ENCODE measurements at regions not wholly inside any gene's neighbourhood (a gene's known extent, or its start where the extent isn't known, plus 50 kb on each side); places are given as distances from the start of the nearest gene placed in this dataset.
"Not testable (repeated sequence)": the region's sequence is repeated elsewhere in the genome, so short reads cannot be mapped to it uniquely, and the experiment has no call there.

DNA sequence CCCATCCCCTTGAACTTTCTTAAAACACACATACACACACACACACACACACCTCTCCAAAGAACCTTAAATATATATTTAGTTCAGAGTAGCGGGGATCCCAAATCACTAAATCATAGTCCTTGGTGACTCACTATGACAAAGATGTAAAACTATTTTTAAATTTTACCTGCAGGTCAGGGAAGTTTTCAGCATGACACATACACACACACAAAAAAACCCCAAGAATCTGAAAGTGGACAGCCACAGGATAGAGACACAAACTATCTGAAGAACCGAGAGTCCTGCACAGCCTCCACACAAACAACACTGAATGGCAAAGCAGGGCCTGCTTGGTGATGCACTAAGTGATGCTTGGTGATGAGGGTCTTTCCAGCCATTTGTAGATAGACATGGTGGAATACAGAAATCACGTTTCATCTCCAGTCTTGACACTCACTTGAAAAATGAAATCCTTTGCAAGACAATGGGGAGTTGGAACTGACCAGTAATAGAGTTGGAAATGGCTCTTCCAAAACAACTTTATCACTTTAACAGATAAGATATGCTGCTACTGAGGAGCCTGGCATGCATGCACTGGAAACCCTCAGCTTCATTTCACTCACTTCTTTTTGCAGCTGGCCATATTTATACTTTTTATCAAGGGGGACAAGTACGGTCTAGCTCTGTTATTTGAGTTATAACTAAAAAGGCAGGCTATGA lies 307.3 kb downstream of the RAPGEF2 start:
- DNase-seq: no peak

DNA sequence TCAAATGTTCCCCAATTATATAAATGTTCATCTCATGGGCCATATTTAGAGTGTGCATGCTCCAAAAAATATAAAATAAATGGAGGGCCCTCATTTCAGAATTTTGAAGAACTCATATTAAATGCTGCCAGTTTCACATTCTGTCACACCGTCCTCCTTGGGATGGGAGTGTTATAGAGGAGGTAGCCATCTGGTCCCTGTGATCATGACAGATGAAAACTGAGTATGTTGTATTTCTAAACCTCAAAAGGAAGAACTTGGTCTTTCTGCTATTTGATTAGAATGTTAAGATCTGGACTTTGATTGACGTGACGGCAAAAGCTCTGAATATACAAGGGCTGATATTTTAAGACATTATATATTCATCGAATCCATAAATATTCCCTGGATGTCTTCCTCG lies 308.0 kb downstream of the RAPGEF2 start:
- no peak for DNase-seq

DNA sequence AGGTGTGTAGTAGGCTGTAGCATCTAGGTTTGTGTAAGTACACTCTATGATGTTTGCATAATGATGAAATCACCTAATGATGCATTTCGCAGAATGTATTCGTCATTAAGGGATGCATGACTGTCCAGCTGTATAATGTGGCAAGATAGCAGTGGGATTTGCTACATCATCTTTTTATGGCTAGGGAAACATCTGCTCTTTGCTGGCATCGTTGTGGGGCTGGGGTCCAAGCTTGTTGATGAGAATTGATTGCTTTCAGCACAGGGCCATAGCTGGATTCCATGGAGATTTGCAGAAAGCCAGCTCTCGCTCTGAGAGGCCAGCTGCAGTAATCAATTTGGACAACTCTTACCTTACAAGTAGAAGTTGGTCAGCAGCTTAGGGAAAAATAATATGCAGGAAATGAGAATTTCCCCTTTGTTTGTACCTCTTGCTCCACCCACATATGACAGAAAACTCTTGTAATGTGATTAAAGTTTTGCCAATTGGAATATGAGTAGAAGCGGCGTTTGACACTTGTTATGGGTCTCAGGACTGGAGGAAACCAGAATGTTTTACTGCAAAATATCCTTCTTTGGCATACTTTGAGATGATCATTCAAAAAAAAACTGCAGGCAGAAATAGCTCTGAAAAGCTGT lies 310.5 kb downstream of the RAPGEF2 start:
- no peak for DNase-seq

DNA sequence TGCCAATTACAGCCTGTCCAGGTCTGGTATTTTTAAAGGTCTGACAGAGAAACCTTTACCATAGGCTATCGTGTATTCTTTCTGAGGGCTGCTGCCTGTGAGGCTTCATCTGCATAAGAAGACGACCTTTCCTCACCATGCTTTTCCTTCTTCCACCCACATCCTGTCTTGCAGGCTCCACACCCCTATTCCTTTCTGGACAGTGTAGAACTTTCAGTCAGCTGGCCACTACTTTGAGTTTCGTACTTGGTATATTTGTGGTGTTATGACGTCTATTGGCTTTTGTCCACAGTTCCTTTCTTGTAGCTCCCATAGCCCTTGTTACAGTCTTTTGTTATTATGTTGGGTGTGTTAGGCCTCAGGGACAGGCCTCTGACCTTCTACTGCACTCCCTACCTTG lies 311.4 kb downstream of the RAPGEF2 start:
- no peak for DNase-seq

DNA sequence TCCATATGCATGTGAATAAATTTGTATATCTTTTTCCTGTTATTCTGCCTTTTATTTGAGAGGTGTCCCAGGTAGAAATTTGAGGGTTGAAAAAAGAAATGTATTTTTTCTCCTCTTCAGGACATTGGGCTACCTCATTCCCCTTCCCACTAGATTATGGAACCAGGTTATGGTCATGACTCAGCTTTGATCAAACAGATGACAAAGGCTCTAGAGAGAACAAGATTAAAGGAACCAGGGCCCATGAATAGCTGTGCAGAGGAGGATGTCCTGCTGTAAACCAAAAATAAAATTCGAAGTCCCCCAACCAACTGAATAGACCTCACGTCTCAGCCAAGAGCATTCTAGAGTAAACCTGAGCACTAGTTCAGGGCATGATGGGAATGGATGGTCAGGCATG lies 313.2 kb downstream of the RAPGEF2 start:
- DNase-seq: no peak

DNA sequence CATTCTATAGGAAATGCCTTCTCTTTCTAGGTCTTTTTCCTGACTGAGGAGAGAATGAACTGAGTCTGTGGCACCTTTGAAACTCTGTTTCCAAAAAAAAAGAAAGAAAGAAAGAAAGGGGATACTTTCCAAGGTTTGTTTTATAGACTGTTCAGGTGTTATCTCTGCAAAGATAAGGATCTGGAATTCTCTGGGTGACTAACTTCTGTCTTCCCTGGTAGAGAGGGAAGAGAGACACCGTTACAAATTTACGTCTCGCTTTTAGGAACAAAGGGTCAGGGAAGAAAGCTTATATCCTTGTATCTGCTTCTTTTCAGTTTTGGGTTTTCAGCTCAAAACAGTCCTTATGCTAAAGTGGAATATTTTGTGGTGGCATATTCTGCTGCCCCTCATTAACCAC lies 314.1 kb downstream of the RAPGEF2 start:
- no peak for DNase-seq

DNA sequence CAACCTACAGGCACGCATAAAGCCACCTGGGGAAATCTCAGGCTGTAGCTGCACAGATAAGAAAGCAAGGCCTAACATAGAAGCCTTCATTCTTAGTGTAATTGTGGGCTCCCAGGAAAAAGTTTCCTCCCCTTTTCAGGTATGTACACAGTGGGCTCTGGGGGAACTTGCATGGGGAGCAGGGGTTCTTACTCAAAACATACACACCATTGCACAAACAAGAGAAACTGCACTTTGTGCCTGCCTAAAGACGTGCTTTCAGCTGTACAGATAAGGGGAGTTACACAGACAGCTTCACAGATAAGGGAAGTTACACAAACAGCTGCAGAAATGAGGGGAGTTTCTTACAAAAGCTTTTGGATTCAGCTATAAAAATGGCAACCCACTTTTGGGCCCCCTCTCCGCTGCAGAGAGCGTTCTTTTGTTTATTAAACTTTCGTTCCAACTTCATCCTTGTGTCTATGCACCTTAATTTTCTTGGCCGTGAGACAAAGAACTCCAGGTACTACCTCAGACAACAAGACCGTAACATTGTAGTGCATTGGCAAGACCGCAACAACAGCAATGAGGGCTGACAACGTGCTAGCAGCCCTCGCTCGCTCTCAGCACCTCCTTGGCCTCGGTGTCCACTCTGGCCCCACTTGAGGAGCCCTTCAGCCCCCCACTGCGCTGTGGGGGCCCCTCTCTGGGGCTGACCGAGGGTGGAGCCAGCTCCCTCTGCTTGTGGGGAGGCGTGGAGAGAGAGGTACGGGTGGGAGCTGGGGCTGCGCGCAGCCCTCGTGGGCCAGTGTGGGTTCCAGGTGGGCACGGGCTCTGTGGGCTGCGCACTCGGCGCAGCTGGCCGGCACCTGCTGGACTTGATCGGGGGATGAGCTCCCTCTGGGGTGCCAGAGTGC lies 317.5 kb downstream of the RAPGEF2 start:
- no peak for DNase-seq

DNA sequence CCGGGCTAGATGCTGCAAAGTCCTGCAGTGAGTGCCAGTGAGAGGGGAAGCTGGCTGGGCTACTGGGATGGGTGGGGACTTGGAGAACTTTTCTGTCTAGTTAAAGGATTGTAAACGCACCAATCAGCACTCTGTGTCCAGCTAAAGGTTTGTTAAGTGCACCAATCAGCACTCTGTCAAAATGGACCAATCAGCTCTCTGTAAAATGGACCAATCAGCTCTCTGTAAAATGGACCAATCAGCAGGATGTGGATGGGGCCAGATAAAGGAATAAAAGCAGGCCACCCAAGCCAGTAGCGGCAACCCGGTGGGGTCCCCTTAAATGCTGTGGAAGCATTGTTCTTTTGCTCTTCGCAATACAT lies 318.2 kb downstream of the RAPGEF2 start:
- DNase-seq: not testable (repeated sequence)

DNA sequence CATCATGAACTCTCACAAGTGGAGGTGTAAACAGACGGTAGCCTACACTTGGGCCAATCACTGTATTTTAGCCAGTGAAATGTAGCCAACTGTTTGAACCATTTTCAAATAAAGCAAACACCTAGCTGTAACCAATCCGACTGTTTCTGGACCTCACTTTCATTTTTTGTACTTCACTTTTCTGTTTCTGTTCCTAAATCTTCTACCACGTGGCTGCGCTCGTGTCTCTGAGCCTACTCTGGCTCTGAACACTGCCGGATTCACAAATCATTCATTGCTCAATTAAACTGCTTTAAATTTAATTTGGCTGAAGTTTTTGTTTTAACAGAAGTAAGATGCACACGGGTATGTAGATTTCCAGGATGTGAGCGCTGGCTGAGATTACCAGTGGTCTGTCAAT lies 319.1 kb downstream of the RAPGEF2 start:
- DNase-seq: no peak

DNA sequence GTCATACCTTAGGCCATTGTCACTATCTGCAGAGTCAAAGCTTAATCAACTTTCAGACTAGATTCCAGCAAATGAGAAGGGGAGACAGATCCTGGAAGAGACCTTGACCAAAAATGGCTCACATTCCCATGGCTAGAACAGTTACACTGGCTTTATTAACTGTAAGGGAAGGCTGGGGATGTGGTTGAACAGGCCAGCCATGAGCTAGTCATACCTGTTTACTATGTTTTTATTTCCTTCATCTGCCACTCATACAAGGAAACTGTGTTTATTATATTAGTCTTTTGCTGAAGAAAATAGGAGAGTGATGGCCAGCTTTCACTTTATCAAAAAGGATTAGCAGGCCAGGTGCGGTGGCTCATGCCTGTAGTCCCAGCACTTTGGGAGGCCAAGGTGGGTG lies 319.7 kb downstream of the RAPGEF2 start:
- DNase-seq: no peak

DNA sequence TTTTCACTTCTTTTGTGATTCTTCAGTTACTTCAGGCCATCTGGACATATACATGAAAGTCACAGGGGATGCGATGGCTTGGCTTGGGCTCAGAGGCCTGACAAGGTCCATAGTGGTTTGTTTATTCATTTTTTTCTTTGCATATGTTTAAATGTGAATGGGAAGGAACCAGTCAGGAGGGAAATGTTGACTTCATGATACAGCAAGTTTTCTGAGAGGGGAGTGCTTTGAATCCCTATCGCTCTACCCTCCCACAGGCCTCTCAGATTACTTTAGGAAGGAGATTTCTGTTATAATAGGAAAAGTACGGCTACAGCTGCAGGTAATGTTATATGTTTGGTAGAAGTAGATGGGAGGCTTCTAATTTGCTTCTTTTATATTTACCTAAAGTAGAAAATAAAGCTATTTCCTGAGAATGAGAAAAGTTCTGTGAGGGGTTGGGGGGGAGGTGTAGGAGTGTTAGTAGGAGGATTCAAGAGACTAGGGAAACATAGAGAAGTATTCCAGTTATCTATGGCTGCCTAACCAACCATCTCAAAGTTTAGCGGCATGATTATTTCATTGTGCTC lies 322.9 kb downstream of the RAPGEF2 start:
- peak; percentile 93 to 94 for DNase-seq

DNA sequence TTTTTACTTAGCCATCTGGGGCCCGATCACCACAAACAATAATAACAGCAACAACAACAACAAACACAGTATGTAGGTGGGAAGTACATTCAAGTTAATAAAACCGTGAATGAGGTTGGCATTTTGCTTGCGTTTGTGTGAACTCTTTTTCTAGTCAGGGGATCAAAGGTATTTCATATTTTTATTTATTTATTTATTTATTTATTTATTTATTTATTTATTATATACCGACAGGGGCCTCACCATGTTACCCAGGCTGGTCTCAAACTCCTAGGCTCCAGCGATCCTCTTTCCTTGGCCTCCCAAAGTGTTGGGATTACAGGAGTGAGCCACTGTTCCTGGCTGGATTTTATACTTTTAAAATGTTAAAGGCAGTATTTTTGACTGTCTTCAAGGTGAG lies 325.4 kb downstream of the RAPGEF2 start:
- no peak for DNase-seq

DNA sequence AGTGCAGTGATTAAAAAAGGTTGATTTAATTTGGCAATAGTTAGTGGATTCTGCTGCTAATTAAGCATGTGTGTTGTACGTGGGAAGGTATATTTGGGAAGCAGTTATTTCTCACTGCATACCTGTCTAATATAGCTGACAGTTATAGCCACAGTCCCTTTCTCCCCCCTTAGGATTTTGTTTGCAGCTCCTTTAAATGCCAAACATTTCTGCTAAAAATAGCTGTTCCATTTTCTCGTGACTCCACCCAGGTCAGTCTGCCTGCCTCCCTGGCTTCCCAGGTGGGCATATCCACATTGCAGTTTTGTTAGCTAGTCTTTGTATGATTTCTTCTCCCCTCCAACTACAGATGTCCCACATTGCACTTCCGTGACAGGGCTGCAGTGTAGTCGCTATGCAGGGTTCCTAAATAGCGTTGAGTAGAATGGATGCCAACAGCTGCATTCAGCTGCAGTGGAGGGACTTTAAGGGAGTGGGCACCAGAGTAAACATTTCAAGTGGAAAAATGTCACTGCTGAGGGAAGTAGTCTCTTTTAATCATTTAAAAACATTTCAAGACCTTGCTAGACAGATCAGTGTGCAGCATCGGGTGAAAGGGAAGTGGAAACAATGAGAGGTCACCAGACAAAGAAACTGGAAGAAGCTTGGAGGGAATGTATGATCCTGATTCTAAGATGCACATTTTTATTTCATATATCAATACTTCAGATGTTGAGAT lies 326.3 kb downstream of the RAPGEF2 start:
- peak; percentile 15 to 77 for DNase-seq

DNA sequence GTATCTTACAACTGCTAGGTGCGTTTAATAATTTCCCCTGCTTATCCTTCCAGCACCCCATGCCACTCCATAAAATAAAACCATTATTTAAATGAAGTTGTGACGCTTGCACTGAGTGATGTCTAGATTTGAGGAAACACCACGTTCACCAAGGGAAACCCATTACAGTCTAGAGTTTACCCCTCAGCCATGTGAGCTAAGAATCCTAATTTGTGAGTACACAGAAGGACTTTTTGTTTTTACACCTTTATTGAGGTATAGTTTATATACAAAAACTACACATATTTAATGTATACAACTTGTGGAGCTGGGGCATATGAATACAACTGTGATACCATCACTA lies 326.8 kb downstream of the RAPGEF2 start:
- DNase-seq: no peak

DNA sequence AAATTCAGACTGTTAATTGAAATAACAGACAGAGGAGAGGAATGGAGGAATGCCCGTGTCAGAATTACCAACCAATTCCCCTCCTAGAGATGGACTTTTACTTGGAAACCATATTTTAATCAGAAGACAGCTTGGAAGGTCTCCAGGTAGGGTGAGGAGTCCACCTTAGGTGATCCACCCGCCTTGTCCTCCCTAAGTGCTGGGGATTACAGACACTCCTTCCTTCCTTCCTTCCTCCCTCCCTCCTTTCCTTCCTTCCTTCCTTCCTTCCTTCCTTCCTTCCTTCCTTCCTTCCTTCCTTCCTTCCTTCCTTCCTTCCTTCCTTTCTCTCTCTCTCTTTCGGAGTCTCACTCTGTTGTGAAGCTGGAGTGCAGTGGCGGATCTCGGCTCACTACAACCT lies 328.0 kb downstream of the RAPGEF2 start:
- no peak for DNase-seq

DNA sequence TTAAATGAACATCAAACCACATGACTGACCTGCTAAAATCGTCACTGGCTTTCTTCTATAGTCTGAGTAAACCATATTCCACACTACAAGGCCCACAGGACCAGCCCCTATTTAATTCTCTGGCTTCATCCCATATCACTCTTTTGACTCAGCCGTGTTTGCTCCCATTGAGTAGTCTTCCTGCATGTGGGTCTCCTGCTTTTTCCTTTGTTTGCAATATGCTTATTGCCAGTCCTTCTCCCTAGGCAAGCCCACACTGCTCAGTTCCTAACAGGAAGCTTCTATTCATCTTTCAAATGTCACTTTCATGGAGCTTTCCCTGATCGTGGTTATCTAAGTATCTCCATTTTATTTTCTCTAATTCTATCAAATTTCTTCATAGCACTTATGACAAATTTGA lies 329.6 kb downstream of the RAPGEF2 start:
- DNase-seq: no peak

DNA sequence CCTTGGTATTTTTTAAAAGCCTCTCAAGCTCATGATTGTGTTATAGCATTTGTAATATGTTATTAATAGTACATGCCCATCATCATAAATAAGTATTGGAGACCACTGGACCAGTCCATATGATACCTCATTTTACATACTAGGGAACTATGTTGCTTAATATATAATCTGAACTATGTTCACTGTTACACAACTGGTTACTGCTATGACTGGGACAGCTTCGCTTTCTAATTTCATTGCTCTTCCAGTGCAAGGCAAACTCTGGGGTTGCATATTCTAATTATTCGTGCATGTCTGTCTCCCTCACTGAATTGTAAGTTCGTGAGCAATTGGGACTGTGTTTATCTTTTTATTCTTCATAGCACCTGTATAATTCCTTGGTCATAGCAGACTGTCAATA lies 330.5 kb downstream of the RAPGEF2 start:
- no peak for DNase-seq

DNA sequence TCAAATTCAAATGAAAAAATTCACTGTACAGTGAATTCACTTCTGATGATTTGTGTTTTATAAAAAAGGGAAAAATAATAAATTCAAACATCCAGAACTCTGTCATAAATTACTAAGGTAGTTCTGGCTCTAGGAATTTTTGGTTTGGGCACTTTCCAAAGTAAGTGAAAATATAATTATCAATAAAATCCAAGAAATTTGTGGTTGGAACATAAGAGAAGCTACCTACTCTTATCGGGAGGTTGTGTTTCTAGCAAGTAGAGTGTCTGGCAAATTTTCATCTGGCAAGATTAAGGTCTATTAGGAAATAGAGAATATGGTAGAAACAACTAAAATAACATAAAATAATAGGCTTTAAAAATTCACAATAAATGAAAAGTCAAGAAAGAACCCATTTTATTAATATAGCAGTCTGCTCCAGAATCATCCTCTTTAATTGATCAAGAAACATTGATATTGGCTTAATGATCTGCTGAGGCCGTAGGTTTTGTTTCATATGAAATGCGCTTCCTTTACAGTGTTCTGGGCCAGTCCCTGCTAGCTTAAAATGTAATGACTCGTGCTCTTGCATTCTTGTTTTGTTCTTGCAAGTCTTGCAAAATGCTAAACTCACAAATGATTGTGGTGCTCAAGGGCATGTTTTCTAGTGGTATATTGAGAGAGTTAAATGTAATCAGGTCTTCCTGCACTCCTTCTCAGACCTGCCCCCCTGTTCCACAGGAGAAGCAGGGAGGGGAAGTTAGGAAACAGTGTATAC lies 331.4 kb downstream of the RAPGEF2 start:
- DNase-seq: no peak

DNA sequence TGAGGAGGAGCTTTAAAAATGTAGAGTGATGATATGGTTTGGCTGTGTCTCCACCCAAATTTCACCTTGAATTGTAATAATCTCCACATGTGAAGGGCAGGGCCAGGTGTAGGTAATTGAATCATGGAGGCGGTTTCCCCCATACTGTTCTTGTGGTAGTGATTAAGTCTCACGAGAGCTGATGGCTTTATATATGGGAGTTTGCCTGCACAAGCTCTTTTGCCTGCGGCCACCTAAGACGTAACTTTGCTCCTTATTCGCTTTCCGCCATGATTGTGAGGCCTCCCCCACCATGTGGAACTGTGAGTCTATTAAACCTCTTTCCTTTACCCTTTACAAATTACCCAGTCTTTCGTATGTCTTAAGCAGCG lies 332.0 kb downstream of the RAPGEF2 start:
- DNase-seq: no peak

DNA sequence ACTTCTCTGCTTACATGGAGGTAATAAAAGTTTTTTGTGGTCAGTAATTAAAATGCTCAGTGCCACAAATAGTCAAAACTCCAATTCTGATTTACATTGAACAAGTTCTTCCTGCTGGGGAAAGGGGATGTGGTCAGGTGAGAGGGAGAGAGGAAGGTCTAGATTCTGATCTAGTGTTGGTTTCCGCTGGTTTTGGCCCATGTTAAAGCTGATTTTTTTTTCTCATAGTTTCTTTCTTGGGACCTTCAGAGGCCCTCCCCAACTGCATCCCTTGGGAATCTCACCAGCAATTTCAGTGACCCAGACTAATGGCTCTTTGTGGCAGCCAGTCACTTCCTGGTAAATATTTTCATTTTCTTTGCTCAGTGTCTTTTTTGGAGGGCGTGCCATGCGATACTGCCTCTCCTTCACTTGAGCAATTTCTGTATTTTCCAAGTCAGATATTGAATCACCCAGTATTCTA lies 332.7 kb downstream of the RAPGEF2 start:
- peak; percentile 16 to 41 for DNase-seq

DNA sequence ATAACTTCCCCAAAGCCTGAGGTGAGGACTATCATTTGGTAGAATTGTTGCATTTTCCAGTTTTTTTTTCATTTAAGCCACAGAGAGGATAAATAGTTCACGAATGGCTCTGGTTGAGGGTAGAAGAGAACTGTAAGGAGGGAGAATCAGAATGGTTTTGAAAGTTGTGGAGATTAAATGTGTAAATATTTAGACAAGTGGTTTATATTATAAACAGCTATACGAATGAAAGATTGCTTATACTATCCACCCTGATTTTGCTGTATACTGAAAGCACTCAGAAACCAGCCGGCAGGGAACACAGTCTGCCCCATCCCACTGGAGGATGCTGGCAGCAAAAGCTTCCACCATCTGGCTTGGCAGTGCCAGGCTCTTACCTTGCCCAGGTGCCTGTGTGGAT lies 341.1 kb downstream of the RAPGEF2 start:
- no peak for DNase-seq

DNA sequence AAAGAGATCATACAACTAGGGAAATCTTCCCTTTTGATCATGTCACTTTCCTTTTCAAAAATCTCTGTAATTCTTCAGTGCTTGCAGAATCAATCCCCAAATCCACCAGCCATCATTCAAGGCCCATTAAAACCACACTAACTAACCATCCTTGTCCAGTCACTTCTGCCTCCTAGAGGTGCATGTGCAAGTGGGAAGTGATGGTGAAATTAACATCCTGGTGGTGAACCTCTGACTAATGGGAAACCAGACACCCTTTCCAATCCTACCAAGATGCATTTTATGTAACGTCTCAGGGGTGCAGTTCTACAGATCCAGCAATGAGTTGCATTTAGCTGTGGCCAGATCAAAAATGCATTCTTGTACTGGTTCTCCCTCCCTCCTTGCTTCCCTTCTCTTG lies 341.8 kb downstream of the RAPGEF2 start:
- DNase-seq: peak in 1 of 2 experiments; percentile 7
